Kidney (tissue), 13 donors: ENCODE measurements at regions not wholly inside any gene's neighbourhood (a gene's known extent, or its start where the extent isn't known, plus 50 kb on each side); places are given as distances from the start of the nearest gene placed in this dataset.

Experiments
- DNase-seq, 5 donors: peaks; one replicate each; pipeline ENCODE4 v3.0.0-alpha.2; 2013 to 2020
- FAIRE-seq: peaks from 2 replicates; lab custom pipeline; 2012; peaks lifted over from hg19 to GRCh38; lab: Jason Lieb, UNC
- H3K27ac ChIP-seq, 2 donors: one replicate each; pipeline ENCODE4 v1.7.0; 2013; ENCODE audit warnings: low read depth in 2 of 2, low read length in 2 of 2, inconsistent platforms in 1 of 2
- H3K27me3 ChIP-seq: one replicate; pipeline ENCODE4 v1.7.1; 2013; ENCODE audit warnings: low read length, inconsistent platforms; ENCODE audit not compliant: control insufficient read depth, insufficient read depth
- H3K36me3 ChIP-seq, 3 donors: one replicate each; pipeline versions ENCODE4 v1.7.0 to v1.7.1; 2013; ENCODE audit warnings: low read length in 3 of 3, control low read depth in 1 of 3, inconsistent platforms in 1 of 3; ENCODE audit not compliant: insufficient read depth in 3 of 3, control insufficient read depth in 2 of 3
- H3K4me1 ChIP-seq, 3 donors: one replicate each; pipeline versions ENCODE4 v1.7.0 to v1.7.1; 2013; ENCODE audit warnings: low read length in 3 of 3, inconsistent platforms in 1 of 3, low read depth in 1 of 3; ENCODE audit not compliant: control insufficient read depth in 2 of 3, insufficient read depth in 2 of 3
- H3K4me3 ChIP-seq, 3 donors: one replicate each; pipeline versions ENCODE4 v1.7.0 to v1.8.1; 2013; ENCODE audit warnings: low read length in 3 of 3, control low read depth in 1 of 3, inconsistent platforms in 1 of 3
- H3K9ac ChIP-seq, 3 donors: one replicate each; pipeline versions ENCODE4 v1.7.0 to v1.7.1; 2013; ENCODE audit warnings: low read length in 3 of 3, control low read depth in 1 of 3, inconsistent platforms in 1 of 3
- H3K9me3 ChIP-seq, 3 donors: one replicate each; pipeline versions ENCODE4 v1.7.0 to v1.7.1; 2013; ENCODE audit warnings: low read length in 3 of 3, control low read depth in 1 of 3, inconsistent platforms in 1 of 3; ENCODE audit not compliant: control insufficient read depth in 2 of 3, insufficient read depth in 1 of 3
- CTCF ChIP-seq: IDR thresholded peaks from 3 replicates; pipeline ENCODE4 v1.5.1; 2012; ENCODE audit warnings: mild to moderate bottlenecking, moderate library complexity, borderline replicate concordance; ENCODE audit not compliant: insufficient read depth; ENCODE audit errors: extremely low read depth
- intact Hi-C: fragments of 100-400 bp; cut with DNase I; formaldehyde crosslinking; loops from one replicate; pipeline ENCODE4 v1.11.1; 2022
- donor health status: control.
- donor health status: control.
- donor health status: control.
- donor health status: control.
- donor health status: control.
- donor health status: DM: yes; HTN: yes; CAD: no.
- donor health status: Normal renal cell carcinoma (clear cell type).

- DNase-seq (peak in 1 of 5 donors; percentile 6), FAIRE-seq (no peak)
- no peak overlapping the region for H3K4me3 ChIP-seq
- H3K27me3 ChIP-seq, result no peaks in the 10 kb centered on the region
- TF ChIP-seq CTCF, result no peak
- no peak overlapping the region for H3K27ac ChIP-seq
- intact Hi-C loops, result no loop called here
- H3K36me3 ChIP-seq, result no peaks in the 10 kb centered on the region
- H3K9me3 ChIP-seq, result peaks cover 0 to under 1% (median 0%) of the 10 kb centered on the region in 3 donors
- no peak overlapping the region for H3K9ac ChIP-seq
- H3K4me1 ChIP-seq, result no peaks in the 10 kb centered on the region
Measured at GRCh38 chr7:118621810-118622360, 397.4 kb downstream of the ANKRD7 start.

DNA sequence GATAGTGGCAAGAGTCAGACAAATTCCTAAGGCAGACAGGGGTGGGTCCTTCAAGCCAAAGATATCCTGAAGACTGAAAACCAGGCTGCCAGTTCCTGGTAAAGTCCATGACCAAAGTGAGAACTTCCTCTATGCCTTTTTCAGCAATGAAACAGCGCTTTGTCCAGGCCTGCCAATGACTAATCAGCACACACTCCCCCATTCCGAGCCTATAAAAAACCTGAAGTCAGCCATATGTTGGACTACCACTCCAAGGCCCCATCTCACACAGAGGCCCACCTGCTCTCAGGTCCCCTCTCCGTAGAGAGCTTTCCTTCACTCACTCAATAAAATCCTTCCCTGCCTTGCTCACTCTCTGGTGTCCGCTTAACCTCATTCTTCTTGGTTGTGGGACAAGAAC is 402.2 kb downstream of the ANKRD7 start:
- H3K9me3 ChIP-seq, result peaks cover 0 to 3% (median 0%) of the 10 kb centered on the region in 3 donors
- no peak for FAIRE-seq
- H3K36me3 ChIP-seq, result no peaks in the 10 kb centered on the region
- H3K9ac ChIP-seq, result no peak overlapping the region
- DNase-seq, result no peak
- no peak overlapping the region for H3K4me3 ChIP-seq
- intact Hi-C loops, result no loop called here
- no peak overlapping the region for H3K27ac ChIP-seq
- no peaks in the 10 kb centered on the region for H3K27me3 ChIP-seq
- no peaks in the 10 kb centered on the region for H3K4me1 ChIP-seq
- no peak for TF ChIP-seq CTCF

- FAIRE-seq, result no peak
- H3K9ac ChIP-seq, result no peak overlapping the region
Measured at GRCh38 chr7:118627467-118627866, 403.0 kb downstream of the ANKRD7 start.

More at GRCh38 chr7:118627467-118627866, 403.0 kb downstream of the ANKRD7 start:
- Histone ChIP-seq H3K4me3 (no peak overlapping the region), H3K36me3 (no peaks in the 10 kb centered on the region), H3K27me3 (no peaks in the 10 kb centered on the region), H3K4me1 (no peaks in the 10 kb centered on the region), H3K9me3 (peaks cover 0 to 3% (median 0%) of the 10 kb centered on the region in 3 donors), H3K27ac (no peak overlapping the region)
- intact Hi-C loops, result no loop called here
- no peak for TF ChIP-seq CTCF
- DNase-seq, result no peak
